Stimulated activated CD4-positive, alpha-beta T cell treated with anti-CD3 and anti-CD28 coated beads, Interleukin-2, amount 100 ng/mL, for 48 hours (primary cell): ENCODE measurements at regions not wholly inside any gene's neighbourhood (a gene's known extent, or its start where the extent isn't known, plus 50 kb on each side); places are given as distances from the start of the nearest gene placed in this dataset.

Source experiments
- DNase-seq, 2 donors: peaks; one replicate each; pipeline ENCODE4 v3.0.0-alpha.2; 2020

GRCh38 chr4:59920416-59920815 lies 1279.7 kb upstream of the ADGRL3 start:
- no peak for DNase-seq

- DNase-seq, result no peak
Observed at GRCh38 chr4:59925290-59925689, 1274.8 kb upstream of the ADGRL3 start.

GRCh38 chr4:59936566-59936965 lies 1263.6 kb upstream of the ADGRL3 start:
- no peak for DNase-seq

- no peak for DNase-seq
Observed at GRCh38 chr4:59938166-59938565, 1262.0 kb upstream of the ADGRL3 start.

- no peak for DNase-seq
Observed at GRCh38 chr4:59945277-59945676, 1254.8 kb upstream of the ADGRL3 start.

- DNase-seq, result no peak
Observed at GRCh38 chr4:59945716-59946115, 1254.4 kb upstream of the ADGRL3 start.

GRCh38 chr4:59956366-59956765 lies 1243.8 kb upstream of the ADGRL3 start:
- no peak for DNase-seq

- DNase-seq, result no peak
Observed at GRCh38 chr4:59960143-59960542, 1240.0 kb upstream of the ADGRL3 start.

- DNase-seq, result no peak
Observed at GRCh38 chr4:59966758-59967157, 1233.4 kb upstream of the ADGRL3 start.

- DNase-seq, result no peak
Observed at GRCh38 chr4:59968796-59969195, 1231.3 kb upstream of the ADGRL3 start.

GRCh38 chr4:59969909-59970308 lies 1230.2 kb upstream of the ADGRL3 start:
- no peak for DNase-seq

GRCh38 chr4:59971952-59972351 lies 1228.2 kb upstream of the ADGRL3 start:
- no peak for DNase-seq

GRCh38 chr4:59973492-59973891 lies 1226.6 kb upstream of the ADGRL3 start:
- no peak for DNase-seq

- no peak for DNase-seq
Observed at GRCh38 chr4:59979061-59979460, 1221.1 kb upstream of the ADGRL3 start.

GRCh38 chr4:59983852-59984251 lies 1216.3 kb upstream of the ADGRL3 start:
- DNase-seq, result no peak

GRCh38 chr4:59987289-59987688 lies 1212.8 kb upstream of the ADGRL3 start:
- DNase-seq, result no peak

GRCh38 chr4:59994118-59994517 lies 1206.0 kb upstream of the ADGRL3 start:
- DNase-seq, result no peak

- no peak for DNase-seq
Observed at GRCh38 chr4:60002603-60003337, 1197.4 kb upstream of the ADGRL3 start.

GRCh38 chr4:60013464-60014184 lies 1186.5 kb upstream of the ADGRL3 start:
- no peak for DNase-seq

GRCh38 chr4:60016971-60017370 lies 1183.2 kb upstream of the ADGRL3 start:
- DNase-seq, result no peak

- DNase-seq, result no peak
Observed at GRCh38 chr4:60019180-60019579, 1180.9 kb upstream of the ADGRL3 start.

GRCh38 chr4:60019946-60020345 lies 1180.2 kb upstream of the ADGRL3 start:
- DNase-seq, result no peak

- no peak for DNase-seq
Observed at GRCh38 chr4:60020389-60020788, 1179.7 kb upstream of the ADGRL3 start.

- DNase-seq, result no peak
Observed at GRCh38 chr4:60033826-60034225, 1166.3 kb upstream of the ADGRL3 start.

- DNase-seq, result no peak
Observed at GRCh38 chr4:60034361-60034760, 1165.8 kb upstream of the ADGRL3 start.
